Esophagus muscularis mucosa (tissue), 4 donors: ENCODE measurements at regions not wholly inside any gene's neighbourhood (a gene's known extent, or its start where the extent isn't known, plus 50 kb on each side); places are given as distances from the start of the nearest gene placed in this dataset.

Experiments
- DNase-seq: peaks from one replicate; pipeline ENCODE4 v3.0.0-alpha.2; 2017; ENCODE audit errors: extremely low spot score
- H3K27ac ChIP-seq, 4 donors: fragments of 200-600 bp; sonication (generic); replicated peaks in 1 of 4; 1 replicate in 3 of 4; 2 replicates in 1 of 4; pipeline ENCODE4 v1.5.1; 2016 to 2019; ENCODE audit warnings: mild to moderate bottlenecking in 1 of 4
- H3K27me3 ChIP-seq, 4 donors: fragments of 200-600 bp; sonication (generic); one replicate each; pipeline versions ENCODE4 v1.5.1 to v1.6.0; 2016 to 2019
- H3K36me3 ChIP-seq, 4 donors: fragments of 200-600 bp; sonication (generic); one replicate each; pipeline ENCODE4 v1.5.1; 2016 to 2019
- H3K4me1 ChIP-seq, 4 donors: fragments of 200-600 bp; sonication (generic); one replicate each; pipeline ENCODE4 v1.5.1; 2016 to 2019
- H3K4me3 ChIP-seq, 4 donors: fragments of 200-600 bp; sonication (generic); 1 replicate in 2 of 4; 2 replicates in 2 of 4; pipeline ENCODE4 v1.5.1; 2016 to 2019; ENCODE audit warnings: mild to moderate bottlenecking in 4 of 4, moderate library complexity in 1 of 4
- H3K9me3 ChIP-seq, 4 donors: fragments of 200-600 bp; sonication (generic); 1 replicate in 3 of 4; 2 replicates in 1 of 4; pipeline ENCODE4 v1.5.1; 2016 to 2019
- EP300 ChIP-seq: sonication (generic); formaldehyde crosslinking; IDR thresholded peaks from one replicate; pipeline ENCODE4 v1.6.1; 2017; ENCODE audit warnings: antibody characterized with exemption
- POLR2A ChIP-seq: fragments of 450-650 bp; IDR thresholded peaks from one replicate; pipeline ENCODE4 v1.6.1; 2017; ENCODE audit warnings: antibody characterized with exemption, moderate library complexity, mild to moderate bottlenecking, low read depth
- POLR2AphosphoS5 ChIP-seq, 2 donors: sonication (generic); formaldehyde crosslinking; IDR thresholded peaks; one replicate each; pipeline ENCODE4 v1.6.1; 2017; ENCODE audit warnings: antibody characterized with exemption in 2 of 2
- WGBS: methylation state at CpG from one replicate; pipeline ENCODE4 v1.1.5; 2018; 5-methylcytosine and 5-hydroxymethylcytosine counted together
- intact Hi-C: fragments of 100-400 bp; cut with DNase I; formaldehyde crosslinking; loops from one replicate; pipeline ENCODE4 v1.15.1; 2023
- TF ChIP-seq, protein P1 (sequence below), 3 experiments: fragments of 200-600 bp in 2 of 3; fragments of 450-650 bp in 1 of 3; sonication (generic) in 2 of 3; IDR thresholded peaks; one replicate each; pipeline ENCODE4 v1.5.1; 2017 to 2019; ENCODE audit warnings: antibody characterized with exemption in 3 of 3, mild to moderate bottlenecking in 2 of 3, moderate library complexity in 1 of 3

- H3K36me3 ChIP-seq: no peaks in the 10 kb centered on the region
- H3K4me1 ChIP-seq: peaks cover 0 to 17% (median 15%) of the 10 kb centered on the region in 4 donors
- TF ChIP-seq, protein P1, sequence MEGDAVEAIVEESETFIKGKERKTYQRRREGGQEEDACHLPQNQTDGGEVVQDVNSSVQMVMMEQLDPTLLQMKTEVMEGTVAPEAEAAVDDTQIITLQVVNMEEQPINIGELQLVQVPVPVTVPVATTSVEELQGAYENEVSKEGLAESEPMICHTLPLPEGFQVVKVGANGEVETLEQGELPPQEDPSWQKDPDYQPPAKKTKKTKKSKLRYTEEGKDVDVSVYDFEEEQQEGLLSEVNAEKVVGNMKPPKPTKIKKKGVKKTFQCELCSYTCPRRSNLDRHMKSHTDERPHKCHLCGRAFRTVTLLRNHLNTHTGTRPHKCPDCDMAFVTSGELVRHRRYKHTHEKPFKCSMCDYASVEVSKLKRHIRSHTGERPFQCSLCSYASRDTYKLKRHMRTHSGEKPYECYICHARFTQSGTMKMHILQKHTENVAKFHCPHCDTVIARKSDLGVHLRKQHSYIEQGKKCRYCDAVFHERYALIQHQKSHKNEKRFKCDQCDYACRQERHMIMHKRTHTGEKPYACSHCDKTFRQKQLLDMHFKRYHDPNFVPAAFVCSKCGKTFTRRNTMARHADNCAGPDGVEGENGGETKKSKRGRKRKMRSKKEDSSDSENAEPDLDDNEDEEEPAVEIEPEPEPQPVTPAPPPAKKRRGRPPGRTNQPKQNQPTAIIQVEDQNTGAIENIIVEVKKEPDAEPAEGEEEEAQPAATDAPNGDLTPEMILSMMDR (IDR thresholded peaks at IDR 0.05): no peak
- TF ChIP-seq EP300: no peak
- TF ChIP-seq POLR2A: no peak
- TF ChIP-seq POLR2AphosphoS5 (IDR thresholded peaks at IDR 0.05): no peak
- peaks cover 0 to 78% (median 12%) of the 10 kb centered on the region in 4 donors for H3K27me3 ChIP-seq
- WGBS: 92% methylated on average over 5 of the region's 16 CpGs
- intact Hi-C loops: no loop called here
- DNase-seq: no peak
- H3K27ac ChIP-seq: no peak overlapping the region
- no peaks in the 10 kb centered on the region for H3K9me3 ChIP-seq
- no peak overlapping the region for H3K4me3 ChIP-seq
These were observed 63.0 kb upstream of the GLI2 start for GRCh38 chr2:120672526-120673204.

DNA sequence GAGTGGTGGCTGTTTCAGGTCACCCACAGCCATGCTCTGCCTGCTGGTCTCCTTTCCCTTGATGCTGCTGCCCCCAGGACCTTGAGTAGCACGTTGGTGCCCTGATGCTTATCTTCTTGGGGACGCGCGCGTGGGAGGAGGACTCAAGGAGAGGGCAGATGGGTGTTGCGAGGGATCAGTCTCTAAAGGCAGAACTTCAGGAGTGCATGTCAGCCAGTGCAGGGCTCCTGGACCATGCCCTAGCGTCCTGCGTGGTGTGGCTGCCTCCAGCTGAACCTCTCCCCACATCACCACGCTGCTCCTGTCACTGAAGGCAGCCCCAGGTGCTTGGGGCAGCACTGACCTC is 62.5 kb upstream of the GLI2 start:
- peaks cover 0 to 73% (median 12%) of the 10 kb centered on the region in 4 donors for H3K27me3 ChIP-seq
- peaks cover 0 to 17% (median 15%) of the 10 kb centered on the region in 4 donors for H3K4me1 ChIP-seq
- no peak for DNase-seq
- no peak overlapping the region for H3K4me3 ChIP-seq
- WGBS: 98% methylated on average over 9 of the region's 9 CpGs
- no peaks in the 10 kb centered on the region for H3K9me3 ChIP-seq
- H3K36me3 ChIP-seq: no peaks in the 10 kb centered on the region
- TF ChIP-seq, protein P1 (IDR thresholded peaks at IDR 0.05): no peak
- no peak for TF ChIP-seq EP300
- no peak for TF ChIP-seq POLR2A
- no peak for TF ChIP-seq POLR2AphosphoS5 (IDR thresholded peaks at IDR 0.05)
- no peak overlapping the region for H3K27ac ChIP-seq
- intact Hi-C loops: no loop called here

GRCh38 chr2:120673571-120674061 is 62.1 kb upstream of the GLI2 start:
- TF ChIP-seq, protein P1 (IDR thresholded peaks at IDR 0.05): no peak
- no peak for TF ChIP-seq POLR2A
- no peak for TF ChIP-seq EP300
- TF ChIP-seq POLR2AphosphoS5 (IDR thresholded peaks at IDR 0.05): no peak
- Histone ChIP-seq H3K27ac (no peak overlapping the region), H3K27me3 (peaks cover 0 to 69% (median 12%) of the 10 kb centered on the region in 4 donors), H3K36me3 (no peaks in the 10 kb centered on the region), H3K4me3 (no peak overlapping the region), H3K9me3 (no peaks in the 10 kb centered on the region), H3K4me1 (peaks cover 0 to 17% (median 15%) of the 10 kb centered on the region in 4 donors)
- intact Hi-C loops: no loop called here
- 88% methylated on average over 4 of the region's 13 CpGs for WGBS
- DNase-seq: no peak

GRCh38 chr2:120674246-120675170 is 61.2 kb upstream of the GLI2 start:
- 75% methylated on average over 13 of the region's 21 CpGs for WGBS
- intact Hi-C loops: no loop called here
- H3K27me3 ChIP-seq: peaks cover 0 to 69% (median 6%) of the 10 kb centered on the region in 4 donors
- no peak overlapping the region for H3K27ac ChIP-seq
- H3K4me1 ChIP-seq: peaks cover 0 to 15% (median 13%) of the 10 kb centered on the region in 4 donors
- H3K4me3 ChIP-seq: no peak overlapping the region
- TF ChIP-seq POLR2A (no peak), POLR2AphosphoS5 (IDR thresholded peaks at IDR 0.05) (no peak), EP300 (no peak)
- TF ChIP-seq, protein P1 (IDR thresholded peaks at IDR 0.05): no peak
- no peaks in the 10 kb centered on the region for H3K9me3 ChIP-seq
- H3K36me3 ChIP-seq: no peaks in the 10 kb centered on the region
- no peak for DNase-seq
